ENCODE measurements at regions not wholly inside any gene's neighbourhood (a gene's known extent, or its start where the extent isn't known, plus 50 kb on each side); places are given as distances from the start of the nearest gene placed in this dataset.
A peak's percentile ranks its signal among the peaks of the same experiment; 100 is the strongest.
"Not testable (repeated sequence)": the region's sequence is repeated elsewhere in the genome, so short reads cannot be mapped to it uniquely, and the experiment has no call there.

DNA sequence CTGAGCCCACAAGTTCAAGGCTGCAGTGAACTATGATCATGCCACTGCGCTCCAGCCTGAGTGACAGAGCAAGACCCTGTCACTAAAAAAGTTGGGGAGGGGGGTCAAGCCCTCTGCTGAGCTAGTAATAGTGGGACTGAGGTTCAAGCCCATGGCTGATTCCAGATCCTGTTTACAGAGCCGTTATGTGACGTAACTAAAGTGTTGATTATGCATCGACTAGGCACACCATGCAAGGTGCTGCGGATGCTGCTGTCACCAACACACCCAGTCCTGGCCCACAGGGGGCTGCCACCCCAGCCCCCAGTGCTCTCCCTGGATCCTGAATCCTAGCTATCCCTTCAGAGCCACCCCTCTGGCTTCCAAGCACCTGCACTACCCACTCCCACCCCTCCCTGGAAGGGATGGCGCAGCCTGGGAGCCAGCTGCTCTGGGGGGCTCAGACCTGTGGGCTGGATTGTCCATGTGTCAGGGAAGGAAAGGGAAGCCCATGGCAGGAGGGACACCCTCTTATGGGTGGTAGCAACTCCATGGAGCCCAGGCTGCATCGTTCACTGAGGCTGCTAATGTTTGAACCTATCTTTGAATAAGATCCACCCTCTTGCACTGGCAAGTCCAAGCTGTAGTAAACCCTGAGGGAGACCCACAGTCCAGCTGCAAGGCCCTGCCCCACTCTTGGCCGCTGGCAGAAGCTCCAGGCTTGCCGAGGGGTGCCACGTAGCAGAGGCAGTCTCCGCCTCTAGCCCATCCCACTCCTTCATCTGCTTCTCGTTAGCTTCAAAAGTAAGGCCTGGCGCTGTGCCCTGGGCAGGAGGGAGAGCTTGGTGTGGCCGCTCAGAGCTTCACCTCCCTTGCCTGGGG is 95.0 kb downstream of the SNX5 start:
- peak; percentile 98 for DNase-seq

DNA sequence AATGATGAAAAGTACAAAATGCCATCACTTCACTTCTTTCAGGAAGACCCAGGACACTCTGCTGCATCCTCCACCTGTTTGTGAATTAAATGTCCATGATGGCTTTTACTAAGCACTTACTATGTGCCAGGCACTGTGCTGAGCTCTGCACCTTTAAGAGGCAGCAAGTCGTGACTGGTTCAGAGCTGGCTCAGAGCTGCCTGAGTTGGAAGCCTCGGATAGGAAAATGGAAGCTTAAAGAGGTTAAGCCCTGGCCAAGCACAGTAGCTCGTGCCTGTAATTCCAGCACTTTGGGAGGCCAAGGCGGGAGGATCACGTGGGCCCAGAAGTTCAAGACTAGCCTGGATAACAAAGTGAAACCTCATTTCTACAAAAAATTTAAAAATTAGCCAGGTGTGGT is 95.6 kb downstream of the SNX5 start:
- DNase-seq, result no peak

DNA sequence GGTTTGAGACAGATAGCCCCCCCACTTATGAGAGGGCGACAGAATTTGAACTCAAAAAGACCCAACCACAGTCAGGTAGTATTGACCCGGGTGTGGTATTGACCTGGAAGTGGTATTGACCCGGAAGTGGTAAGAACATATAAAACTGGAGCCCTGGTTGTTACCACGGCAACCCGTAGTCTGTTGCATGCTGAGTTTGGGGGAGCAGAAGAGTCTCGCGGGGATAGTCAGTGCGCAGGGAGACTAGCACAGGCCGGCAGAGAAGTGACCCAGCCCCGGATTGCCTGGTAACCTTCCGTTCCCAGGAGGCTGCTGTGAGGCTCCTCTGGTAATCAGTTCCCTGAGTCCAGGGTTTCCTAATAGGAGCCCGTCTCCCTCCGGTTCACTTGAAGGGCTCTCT is 96.2 kb downstream of the SNX5 start:
- no peak for DNase-seq

DNA sequence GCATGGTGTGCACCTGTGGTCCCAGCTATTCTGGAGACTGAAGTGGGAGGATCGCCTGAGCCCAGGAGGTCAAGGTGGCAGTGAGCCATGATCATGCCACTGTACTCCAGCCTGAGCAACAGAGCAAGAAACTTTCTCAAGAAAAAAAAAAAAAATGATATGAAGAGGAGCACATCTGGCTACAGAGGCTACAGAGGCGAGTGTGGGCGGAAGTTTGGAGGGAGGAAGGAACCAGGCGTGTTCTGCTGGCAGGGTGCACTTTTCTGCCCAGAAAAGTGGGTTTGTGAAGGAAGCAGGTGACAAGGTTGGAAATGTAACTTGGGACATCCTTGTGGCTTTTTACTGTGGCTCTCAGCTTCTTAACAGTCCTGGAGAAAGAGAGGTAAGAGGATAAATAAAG is 96.7 kb downstream of the SNX5 start:
- no peak for DNase-seq

DNA sequence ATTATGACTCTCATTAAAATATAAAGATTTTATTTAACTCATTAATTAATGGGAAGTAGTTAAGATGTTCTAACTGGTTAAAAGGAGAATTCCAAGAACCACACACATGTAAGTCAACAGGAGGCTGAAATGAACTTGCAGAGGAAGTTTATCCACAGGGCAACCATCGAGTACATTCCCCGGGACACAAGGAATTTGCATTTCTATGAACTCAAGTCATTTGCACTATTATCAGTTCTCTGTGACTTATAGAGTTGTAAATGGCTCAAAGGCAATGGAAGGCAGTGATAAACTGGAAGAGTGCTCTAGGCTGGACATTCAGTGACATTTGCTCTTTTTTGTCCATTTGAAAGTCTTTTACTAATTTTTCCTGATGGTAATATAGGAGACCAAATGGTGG is 97.4 kb downstream of the SNX5 start:
- DNase-seq, result no peak

DNA sequence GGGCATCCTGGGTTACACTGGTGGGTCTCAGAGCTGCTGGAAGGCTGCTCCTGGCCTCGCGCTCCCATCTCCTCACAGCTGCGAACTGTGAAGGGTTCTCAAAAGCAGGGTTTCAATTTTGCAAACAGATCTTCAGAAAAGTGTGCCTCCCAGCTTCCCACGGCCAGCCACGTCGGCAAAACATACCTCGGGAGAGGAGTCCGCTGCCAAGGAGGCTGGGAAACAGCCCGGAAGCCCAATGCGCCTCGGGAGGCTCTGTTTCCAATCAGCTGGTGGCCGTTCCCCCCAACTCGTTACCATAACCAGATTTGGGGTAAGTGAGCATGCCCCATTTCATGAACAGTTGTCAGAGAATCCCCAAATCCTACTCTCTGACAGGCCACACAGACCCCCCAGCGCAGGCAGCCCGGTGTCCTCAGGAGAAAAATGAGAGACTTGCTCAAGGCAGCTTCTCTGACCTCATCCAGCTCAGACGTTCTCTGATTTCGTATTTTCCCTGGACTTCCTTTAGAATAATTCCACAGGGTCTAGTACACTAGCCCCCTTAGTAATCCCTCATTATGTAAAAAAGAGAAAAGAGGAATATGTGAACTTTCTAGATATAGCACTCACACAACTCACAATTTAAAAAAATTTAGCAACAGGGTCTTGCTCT is 98.4 kb downstream of the SNX5 start:
- DNase-seq, result peak; percentile 74

DNA sequence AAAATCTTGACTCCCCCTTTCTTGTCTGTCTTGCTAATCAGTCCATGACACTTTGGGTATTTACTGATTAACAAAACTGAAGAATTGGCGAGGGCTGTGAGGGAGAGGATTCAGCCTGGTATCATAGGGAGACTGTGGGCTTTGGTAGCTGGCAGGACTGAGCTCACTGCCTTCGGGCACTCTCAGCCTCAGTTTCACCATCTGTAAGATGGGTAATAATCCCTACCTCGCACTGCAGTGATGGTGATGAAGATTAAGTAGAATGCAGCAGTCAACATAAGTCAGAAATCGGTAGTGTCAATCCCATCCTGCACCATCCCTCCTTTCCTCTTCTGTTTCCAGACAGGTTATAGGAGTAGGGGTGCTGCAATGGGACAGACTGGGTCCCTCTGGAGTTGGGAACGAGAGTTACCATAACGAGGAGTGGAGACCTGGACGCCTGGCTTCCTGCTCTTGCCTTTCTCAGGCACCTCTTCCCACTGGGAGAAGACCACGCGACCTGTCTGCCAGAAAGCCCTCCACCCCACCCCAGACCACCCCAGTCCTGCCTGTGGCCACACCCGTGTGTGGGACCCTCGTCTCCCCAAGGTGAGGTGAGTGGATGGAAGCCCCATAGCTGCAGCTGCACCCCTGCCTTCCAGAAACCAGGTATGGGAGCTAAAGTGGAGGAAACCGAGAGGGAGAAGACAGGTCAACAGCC is 99.1 kb downstream of the SNX5 start:
- DNase-seq, result no peak

DNA sequence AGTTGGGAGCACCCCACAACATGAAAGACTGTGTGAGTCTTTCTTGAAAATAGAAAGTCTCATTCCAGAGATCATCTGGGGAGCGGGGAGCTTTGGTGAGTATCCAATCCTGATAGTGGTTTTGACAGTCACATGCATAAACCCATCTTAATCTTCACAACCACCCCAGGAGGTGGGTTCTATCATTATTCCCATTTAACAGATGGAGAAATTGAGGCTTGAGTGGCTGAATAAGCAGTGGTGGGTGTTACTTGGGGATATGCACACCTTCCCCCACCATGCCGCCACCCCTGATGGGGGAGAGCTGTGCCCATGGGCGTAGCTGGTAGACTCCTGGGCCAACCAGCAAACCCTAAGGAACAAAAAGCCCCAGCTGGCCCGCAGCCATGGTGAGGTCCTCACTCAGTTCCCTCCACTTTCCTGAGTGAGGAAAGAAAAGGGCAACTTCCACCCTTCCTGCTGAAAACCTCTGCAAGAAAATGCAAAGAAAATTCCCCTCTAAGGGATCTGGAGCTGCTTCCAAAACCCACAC is 99.8 kb downstream of the SNX5 start:
- no peak for DNase-seq

DNA sequence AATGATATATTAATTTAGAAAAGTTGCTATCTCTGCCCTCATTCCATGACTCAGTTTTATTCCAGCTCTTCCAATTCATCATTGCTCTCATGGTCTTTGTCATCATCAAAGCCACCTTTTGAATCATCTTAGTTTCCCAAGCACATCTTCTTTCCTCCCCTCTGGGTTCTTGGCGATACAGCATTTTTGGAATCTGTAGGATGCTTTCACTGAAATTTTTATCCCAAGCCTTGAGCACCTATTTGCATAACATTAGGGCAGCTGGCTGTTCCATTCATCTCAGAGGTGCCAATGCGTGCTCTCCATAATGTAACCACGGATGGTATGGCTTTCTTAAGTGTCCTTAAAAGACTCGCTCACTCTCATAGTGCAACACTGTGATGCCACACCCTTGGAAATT is 100.4 kb downstream of the SNX5 start:
- DNase-seq, result no peak

DNA sequence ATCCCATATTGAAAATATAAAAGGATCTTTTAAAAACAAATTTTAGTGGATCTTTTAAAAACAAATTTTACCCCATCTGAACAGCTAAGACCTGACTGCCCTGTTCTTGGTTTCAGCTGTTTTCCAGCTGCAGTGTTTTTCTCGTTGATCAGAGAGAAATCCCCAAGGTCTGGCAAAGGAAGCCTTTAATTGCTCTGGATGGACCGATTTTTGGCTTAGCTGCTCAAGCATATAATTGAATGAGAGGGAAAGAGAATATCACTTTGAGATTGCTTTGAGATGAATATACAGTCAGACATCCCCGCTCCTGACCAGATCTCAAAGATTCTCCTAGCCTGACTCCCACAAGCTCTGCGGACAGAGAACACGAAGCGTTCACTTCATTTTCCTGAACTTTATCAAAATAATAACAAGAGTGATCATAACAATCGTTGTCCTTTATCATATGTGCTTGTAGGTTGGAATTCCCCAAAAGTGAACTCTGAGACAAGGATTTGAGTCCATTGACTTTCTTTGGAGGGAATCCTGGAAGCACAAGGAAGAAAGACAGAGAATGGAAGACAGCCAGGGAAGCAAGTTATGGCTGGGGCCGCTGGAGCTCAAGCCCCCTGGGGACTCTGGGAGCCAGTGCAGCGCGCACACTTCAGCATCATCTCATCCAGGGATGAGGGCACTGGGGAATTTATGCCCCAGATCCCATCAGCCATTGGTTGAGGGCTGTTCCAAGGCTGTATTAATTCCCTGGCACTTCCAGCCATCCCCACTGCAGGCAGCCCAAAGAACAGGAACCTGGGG is 101.3 kb downstream of the SNX5 start:
- peak; percentile 80 for DNase-seq

DNA sequence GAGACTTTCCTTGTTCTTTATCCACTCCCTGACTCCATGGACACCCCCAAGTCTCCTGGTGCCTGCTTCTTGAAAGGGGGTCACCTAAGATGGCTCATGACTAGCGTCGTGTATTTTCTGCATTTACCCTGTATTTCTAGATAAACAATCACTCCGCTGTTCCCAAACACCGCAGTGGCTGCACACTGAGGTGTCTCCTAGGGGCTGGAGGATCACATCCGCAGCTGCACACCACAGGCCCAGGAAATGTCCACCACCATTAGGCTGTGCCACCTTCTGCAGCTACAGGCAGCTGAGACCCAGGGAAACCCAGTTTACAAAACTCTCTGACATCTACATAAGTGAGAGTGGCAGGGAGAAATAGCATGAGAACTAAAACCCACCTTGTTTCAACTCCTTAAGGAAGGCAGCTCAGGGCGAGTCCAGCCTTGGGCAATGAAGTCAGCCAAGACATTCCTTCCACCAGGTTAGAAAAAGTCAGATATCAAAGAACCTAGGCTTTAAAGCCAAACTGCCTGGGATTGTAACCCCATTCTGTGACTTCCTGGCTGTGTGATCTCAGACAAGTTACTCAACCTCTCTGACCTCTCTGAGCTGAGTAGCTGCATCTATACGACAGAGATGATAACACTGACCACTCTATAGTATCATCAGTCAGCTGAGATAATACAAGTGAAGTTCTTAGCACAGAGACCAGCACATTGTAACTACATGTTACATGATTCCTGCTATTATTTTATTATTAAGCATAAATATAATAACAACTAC is 102.2 kb downstream of the SNX5 start:
- DNase-seq, result no peak

DNA sequence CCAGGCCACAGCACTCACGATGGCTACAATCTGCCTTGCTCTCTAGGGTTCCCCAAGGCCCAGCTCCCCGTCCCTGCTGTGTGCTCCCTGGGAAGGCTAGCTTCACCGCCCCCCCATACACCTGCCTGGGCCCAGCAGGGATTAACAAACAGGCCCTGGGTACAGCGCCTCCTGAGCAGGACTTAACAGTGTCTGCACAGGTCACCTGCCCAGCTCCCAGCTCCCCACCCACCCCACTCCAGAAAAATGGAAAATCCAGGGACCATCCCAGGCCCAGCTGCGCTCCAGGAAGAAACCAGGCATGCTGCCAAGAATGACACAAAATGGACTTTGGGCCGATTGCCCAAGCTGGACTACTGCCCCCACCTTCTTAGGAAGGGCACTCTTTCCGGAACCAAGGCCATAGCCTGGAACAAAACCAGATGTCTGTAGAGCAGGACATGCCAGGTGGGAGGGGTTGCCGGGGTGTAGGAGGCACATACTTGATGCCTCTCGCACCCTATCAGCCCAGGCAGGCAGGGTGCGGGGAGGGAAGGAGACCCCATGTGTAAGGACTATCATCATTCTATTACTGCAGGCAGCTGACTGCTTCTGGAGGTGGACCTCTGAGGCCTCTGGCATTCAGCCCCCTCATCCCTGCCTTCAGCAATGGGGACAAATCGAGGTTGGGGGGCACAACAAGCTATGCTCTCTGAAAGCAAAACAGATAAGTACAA is 104.9 kb downstream of the SNX5 start:
- DNase-seq, result peak; percentile 68

DNA sequence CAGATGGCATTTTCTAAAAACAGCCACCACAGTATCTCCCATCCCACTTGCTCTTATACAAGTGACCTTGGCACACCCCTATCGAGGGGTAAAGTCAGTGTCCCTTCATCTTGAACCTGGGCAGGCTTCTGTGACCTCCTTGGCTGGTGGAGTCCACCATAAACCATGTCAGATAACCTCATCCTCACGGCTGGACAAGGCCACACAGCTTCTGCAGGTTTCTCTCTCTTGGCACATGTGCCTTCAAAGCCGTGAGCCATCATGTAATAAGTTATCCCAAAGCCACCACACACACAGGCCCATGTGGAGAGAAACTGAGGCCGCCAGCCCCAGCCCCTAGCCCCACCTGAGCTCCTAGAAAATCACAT is 105.4 kb downstream of the SNX5 start:
- no peak for DNase-seq

DNA sequence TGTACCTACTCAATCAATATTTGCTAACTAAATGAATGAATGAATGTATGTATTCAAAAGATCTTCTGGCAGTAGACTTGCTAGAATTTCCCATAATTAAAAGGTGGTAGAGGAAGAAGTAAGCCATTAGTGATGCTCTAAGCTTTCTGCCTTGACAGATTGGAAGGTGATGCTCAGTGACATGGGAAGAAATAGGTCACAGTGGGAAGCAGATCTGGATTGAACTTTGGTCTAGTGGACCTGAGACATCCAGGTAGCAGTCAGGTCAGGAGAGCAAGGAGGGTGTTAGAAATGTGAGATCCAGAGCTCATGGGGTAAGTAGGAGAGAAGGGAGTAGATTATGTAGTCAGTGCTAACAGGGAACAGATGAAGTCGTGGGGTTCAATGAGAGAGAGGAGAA is 106.4 kb downstream of the SNX5 start:
- DNase-seq, result no peak

DNA sequence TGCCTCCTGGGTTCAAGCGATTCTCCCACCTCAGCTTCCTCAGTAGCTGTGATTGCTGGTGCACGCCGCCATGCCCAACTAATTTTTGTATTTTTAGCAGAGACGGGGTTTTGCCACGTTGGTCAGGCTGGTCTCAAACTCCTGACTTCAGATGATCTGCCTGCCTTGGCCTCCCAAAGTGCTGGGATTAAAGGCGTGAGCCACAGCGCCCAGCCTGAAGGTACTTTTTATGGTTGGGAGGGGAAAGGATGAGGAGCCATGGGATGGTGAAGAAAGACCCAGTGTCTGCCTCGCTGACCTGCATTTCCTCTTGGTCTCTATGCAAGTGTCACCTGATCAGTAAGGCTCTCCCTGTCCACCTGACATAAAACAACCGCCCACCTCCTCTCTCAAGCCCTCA is 107.0 kb downstream of the SNX5 start:
- not testable (repeated sequence) for DNase-seq

DNA sequence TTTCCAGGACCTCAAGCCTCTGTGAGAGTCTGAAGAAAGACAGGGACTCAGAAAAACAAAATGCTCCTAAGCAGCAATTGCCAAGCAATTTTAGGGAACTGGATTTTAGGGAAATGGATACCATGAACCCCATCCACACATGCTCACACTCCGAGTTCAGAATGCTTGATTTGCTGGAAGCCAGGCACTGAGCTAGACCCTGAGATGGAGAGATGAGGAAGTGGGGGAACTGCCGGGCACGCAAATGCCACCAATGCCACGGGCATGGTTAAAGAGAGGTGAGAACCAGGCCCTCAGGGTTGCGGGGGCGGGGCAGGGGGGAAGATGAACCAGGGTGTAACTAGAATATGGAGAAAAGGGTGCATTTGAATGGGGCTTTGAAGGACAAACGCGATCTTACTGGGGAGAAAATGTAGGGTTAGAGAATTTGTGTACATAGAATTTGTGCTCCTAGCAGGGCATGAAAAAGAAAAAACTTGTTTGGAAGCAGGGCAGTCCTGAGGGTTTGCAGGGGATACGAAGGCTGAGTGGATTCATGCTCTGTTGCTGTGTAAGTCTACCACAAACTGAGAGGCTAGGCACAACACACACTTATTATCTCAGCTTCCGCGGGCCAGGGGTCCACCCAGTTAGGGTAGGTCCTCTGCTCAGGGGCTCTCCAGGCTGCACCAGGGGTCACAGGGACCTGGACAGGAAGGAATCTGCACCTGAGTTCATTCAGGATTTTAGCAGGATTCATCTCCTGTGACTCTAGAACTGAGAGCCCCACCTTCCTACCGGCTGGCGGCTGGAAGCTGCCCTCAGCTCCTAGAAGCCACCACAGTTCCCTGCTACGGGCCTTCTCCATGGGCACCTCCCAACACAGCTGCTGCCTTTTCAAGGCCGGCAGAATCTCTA is 108.0 kb downstream of the SNX5 start:
- no peak for DNase-seq

DNA sequence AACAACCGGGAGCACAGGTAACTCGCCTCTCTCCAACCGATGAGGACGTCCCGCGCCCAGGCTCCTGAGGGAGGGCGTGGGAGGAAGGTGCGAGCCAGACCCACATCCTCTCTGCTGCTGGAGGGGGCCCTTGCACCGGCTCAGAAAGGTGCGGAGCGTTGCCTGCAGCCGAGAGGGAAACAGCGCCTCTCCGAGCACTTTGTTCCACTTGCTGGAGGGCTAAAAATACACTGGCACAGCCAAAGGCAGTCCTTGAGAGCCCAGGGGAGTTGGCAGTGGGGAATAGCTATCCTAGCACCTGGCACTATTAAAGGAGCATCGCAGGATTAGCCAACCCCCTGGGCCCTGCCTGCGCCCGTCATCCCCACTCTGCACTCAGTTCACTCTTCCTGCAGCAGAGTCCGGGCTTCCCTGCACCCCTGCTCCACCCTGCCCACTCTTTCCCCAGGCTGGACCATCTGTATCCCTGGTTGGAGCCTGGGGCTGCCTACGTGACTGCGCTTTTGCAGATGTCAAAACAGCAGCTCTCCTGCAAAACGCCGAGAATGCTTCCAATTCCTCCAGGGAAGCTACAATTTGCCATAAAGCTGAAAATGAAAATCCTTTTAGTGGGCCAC is 108.9 kb downstream of the SNX5 start:
- DNase-seq, result peak; percentile 39

DNA sequence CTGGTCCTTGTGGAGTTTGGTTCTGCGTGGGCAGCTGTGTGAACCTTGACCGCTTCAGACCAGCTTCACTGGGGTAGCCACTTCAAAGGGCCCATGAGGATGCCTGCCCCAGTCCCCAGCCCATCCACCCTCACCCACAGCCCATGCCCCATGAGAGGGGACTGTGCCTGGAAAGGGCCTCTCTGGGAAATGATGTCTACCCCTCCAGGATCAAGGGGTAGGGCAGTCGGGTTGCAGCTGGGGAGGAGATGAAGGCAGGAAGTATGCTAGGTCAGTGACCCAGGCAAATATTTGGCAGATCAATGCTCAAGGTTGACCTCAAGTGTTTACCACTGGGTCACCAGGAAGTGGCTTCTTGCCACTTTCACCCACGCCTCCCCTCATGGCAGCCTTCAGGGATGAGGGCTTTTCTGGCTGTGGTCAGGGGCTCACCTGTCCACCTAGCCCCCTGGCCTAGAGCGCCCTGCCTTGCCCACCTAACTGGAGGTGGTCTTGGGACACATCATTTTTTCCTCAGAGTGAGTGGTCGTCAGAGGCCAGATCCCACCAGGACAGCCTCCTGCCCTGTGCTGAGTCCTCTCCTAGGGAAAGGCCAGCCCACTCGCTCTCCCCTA is 109.5 kb downstream of the SNX5 start:
- no peak for DNase-seq

Data from tongue (tissue), 1 donor.